Activated CD4-positive, alpha-beta T cell treated with anti-CD3 and anti-CD28 coated beads, Interleukin-10, Interleukin-2, amounts not matched to agents 100 ng/mL and 50 ng/mL, durations not matched to agents 16 hours and 8 hours (primary cell): ENCODE measurements at regions not wholly inside any gene's neighbourhood (a gene's known extent, or its start where the extent isn't known, plus 50 kb on each side); places are given as distances from the start of the nearest gene placed in this dataset.
A peak's percentile ranks its signal among the peaks of the same experiment; 100 is the strongest.
"Not testable (repeated sequence)": the region's sequence is repeated elsewhere in the genome, so short reads cannot be mapped to it uniquely, and the experiment has no call there.

Experiments
- DNase-seq: peaks from one replicate; pipeline ENCODE4 v3.0.0-alpha.2; 2020

- DNase-seq = no peak
Observed at GRCh38 chr2:145380436-145381017, 860.6 kb upstream of the ZEB2 start.

DNA sequence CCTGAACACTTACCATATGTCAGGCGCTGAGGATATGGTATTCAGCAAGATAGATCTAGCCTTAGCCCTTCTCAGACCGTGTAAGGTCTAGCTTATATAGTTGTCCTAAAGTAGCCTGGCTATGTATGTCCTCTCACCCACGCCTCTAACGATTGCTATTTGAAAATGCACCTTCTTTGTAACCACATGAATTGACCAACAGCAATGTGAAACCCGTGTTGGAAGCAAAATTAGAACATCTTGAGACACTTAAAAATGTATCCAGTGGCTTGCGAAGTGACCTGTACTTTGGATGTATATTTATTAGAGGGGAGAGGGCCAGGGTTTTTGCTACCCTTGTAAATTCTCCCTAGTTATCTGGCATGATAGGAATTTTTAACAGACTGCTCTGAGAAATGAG lies 860.0 kb upstream of the ZEB2 start:
- no peak for DNase-seq

DNA sequence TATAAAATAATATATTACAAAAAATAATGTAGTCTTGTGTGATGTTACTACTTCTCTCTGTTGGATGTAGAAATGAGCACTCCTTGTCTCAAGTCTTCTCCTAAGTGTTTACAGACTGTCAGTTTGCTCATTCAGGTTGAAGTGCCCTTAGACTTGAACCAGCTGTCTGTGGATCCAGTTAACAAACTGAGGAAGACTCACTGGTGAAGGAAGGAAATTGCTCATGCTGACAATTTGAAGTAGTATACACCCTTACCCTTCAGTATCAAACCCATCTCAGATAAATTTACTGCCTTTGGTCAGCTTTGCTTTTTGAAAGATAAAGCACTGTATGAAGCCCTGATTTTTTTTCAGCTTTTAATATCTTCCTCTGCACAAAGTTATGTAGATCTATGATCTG lies 854.2 kb upstream of the ZEB2 start:
- DNase-seq = no peak

- not testable (repeated sequence) for DNase-seq
Observed at GRCh38 chr2:145367334-145367733, 847.4 kb upstream of the ZEB2 start.

- no peak for DNase-seq
Observed at GRCh38 chr2:145366341-145366740, 846.4 kb upstream of the ZEB2 start.

- no peak for DNase-seq
Observed at GRCh38 chr2:145360129-145360790, 840.3 kb upstream of the ZEB2 start.

- DNase-seq = no peak
Observed at GRCh38 chr2:145359561-145359960, 839.6 kb upstream of the ZEB2 start.

GRCh38 chr2:145356056-145356455 lies 836.1 kb upstream of the ZEB2 start:
- no peak for DNase-seq

- no peak for DNase-seq
Observed at GRCh38 chr2:145352484-145352883, 832.6 kb upstream of the ZEB2 start.

DNA sequence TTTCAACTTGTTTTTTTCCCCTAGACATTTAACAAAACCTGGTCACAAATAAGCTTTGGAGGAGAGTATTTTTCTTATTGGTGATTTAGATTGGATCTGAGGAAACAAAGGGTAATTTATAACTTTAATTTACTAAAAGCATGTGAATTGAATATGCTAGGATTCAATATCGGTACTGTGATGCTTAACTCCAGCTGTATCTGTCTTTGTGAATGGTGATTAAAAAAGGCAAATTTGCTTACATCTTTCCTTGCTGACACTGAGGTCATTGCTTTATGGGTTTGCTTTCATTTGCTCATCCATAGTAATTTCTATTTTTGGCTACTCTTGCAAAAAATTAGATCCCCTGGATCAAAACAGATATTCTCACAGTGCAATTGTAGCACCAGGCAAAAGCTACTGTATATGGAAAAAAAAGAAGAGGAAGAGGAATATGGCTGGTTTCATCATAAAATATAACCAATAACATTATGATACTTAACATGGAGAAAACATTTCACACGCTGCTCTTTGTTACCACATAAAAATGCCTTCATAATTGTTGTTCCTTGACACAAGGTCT lies 832.0 kb upstream of the ZEB2 start:
- no peak for DNase-seq

DNA sequence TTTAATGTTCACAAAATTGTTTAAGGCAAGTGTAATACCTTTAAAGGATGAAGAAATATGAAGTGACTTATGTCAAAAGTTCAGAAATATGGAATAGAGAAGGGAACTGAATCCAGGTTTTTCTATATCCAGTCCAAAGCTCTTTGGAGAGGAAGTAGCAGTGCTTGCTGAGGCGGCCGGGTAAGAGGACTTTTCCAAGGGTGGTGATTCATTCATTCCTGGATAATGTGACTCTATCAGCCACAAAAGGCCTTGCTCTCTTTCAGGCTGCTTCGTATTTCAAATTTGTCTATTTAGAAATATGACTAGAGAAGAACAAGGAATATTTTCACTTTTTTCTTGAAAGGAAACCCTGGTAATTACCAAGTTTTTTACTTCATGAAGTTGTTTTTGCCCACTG lies 830.1 kb upstream of the ZEB2 start:
- DNase-seq = no peak

DNA sequence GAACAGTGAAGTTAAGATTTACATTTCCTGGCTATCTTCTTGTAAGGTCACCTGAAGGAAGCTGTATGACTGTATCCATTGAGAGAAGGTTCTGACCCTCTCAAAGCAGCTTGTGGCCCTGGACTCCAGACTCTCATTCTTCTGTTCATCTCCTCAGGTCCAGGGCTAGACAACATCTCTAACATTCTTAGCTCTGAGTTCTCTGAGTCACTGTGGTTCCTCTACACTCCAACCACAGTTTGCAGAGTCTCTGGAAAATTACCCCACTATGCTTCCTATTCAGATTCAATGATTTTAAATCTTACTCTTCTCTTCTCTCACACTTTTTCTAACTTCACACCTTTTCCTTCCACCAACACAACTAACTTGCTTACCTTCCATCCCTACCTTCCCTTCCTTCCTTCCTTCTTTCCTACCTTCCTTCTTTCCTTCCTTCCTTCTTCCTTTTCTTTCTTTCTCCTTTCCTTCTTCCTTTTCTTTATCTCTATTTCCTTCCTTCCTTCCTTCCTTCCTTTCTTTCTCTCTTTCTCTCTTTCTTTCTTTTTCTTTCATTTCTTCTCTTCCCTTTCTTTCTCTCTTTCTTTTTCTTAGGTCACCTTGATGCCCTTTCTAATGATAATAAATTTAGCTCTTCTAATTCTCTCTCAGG lies 824.3 kb upstream of the ZEB2 start:
- no peak for DNase-seq

DNA sequence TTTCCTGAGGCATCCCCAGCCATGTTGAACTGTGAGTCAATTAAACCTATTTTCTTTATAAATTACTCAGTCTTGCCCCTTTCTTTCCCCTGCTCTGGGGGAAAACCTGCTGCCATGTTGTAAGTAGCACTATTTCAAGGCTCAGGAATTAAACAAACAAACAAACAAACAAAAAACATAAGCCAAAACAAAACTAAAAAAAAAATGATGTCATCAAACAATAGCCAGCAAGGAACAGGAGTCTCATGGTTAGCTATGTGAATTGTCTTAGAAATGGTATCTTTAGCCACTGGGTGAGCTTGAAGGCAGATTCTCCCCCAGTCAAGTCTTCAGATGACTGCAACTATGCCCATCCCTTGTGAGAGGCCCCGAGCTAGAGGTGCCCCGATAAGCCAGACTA lies 823.4 kb upstream of the ZEB2 start:
- no peak for DNase-seq

DNA sequence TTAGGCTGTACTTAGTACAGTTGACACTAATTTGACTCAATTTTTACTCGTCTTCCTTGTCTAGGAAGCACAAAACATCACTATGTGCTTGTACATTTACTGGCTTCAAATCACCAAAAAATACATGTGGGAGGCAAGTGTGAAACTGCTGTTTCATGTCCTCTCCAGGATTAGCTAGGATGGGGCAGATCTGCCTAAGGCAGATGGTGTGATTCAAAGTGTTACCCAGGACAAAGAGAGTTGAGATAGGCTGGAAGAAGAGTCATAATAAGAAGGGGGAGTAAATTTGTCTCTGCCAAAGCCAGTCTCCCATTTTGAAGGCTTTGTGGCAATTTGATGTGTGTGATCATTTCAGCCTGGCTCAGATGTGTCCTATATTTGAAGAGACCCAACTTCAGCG lies 821.6 kb upstream of the ZEB2 start:
- no peak for DNase-seq

- no peak for DNase-seq
Observed at GRCh38 chr2:145339646-145340045, 819.7 kb upstream of the ZEB2 start.

DNA sequence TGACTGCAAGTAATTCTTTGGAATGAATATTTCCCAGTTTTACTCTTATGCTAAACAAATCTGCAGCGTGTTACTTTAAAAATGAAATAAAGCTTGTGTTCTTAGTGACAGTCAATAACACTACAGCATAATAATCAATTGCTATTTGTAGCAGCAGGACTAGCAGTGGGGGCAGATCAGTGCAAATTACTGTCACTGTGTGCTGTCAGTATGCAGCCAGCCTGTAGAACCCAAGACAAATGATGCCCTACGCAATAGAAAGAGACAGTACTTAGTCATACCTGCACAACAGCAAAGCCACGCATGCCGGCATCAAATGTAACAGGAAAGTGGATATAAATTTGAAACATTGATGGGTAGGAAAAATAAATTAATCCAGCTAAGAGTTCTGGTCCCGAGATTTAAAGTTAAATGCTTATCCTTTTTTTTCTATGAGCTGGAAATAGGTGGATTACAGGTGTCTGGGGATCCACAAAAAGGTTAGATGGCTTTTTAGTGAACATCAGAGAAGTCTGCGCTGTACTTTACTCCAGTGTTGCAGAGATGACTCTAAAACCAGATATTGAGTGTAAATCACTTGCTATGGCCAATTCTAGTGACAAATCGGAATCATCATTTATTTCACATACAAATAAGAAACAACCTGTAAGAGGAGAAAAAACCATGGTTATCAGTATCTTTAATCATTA lies 812.4 kb upstream of the ZEB2 start:
- no peak for DNase-seq

- no peak for DNase-seq
Observed at GRCh38 chr2:145329971-145330370, 810.1 kb upstream of the ZEB2 start.

- DNase-seq = no peak
Observed at GRCh38 chr2:145325485-145325884, 805.6 kb upstream of the ZEB2 start.

- peak; percentile 2 for DNase-seq
Observed at GRCh38 chr2:145324748-145325147, 804.8 kb upstream of the ZEB2 start.

GRCh38 chr2:145323512-145323911 lies 803.6 kb upstream of the ZEB2 start:
- peak; percentile 58 for DNase-seq

GRCh38 chr2:145321344-145321743 lies 801.4 kb upstream of the ZEB2 start:
- no peak for DNase-seq

- no peak for DNase-seq
Observed at GRCh38 chr2:145316496-145316895, 796.6 kb upstream of the ZEB2 start.

- no peak for DNase-seq
Observed at GRCh38 chr2:145315053-145315452, 795.1 kb upstream of the ZEB2 start.
